ENCODE measurements at regions not wholly inside any gene's neighbourhood (a gene's known extent, or its start where the extent isn't known, plus 50 kb on each side); places are given as distances from the start of the nearest gene placed in this dataset.

GRCh38 chr13:47249266-47249665, 352.4 kb upstream of the HTR2A start:
- no peak overlapping the region for H3K9ac ChIP-seq (ENCODE audit: extremely low read depth, insufficient read length, low read length)
- no peak overlapping the region for H3T11ph ChIP-seq (ENCODE audit: low read length)
- no peak overlapping the region for H3K27ac ChIP-seq (ENCODE audit: insufficient read length, low read depth, low read length)
- no peak overlapping the region for H3K23ac ChIP-seq (ENCODE audit: insufficient read length, low read depth, low read length)
- H3K4me1 ChIP-seq (ENCODE audit: insufficient read depth, low read length): no peaks in the 10 kb centered on the region
- H2BK120ac ChIP-seq (ENCODE audit: low read depth, low read length, poor library complexity, severe bottlenecking): no peak overlapping the region
- H3K79me2 ChIP-seq (ENCODE audit: insufficient read depth, low read length): no peaks in the 10 kb centered on the region; the same call in 1 of the 2 replicates
- H2AK5ac ChIP-seq (ENCODE audit: insufficient read length, low read length): no peak overlapping the region
- H3K23me2 ChIP-seq (ENCODE audit: insufficient read length, low read depth, low read length, poor library complexity, severe bottlenecking): no peaks in the 10 kb centered on the region
- no peak overlapping the region for H2AFZ ChIP-seq (ENCODE audit: low read length)
- no peak overlapping the region for H2BK12ac ChIP-seq (ENCODE audit: insufficient read length, low read depth, low read length)
- no peak overlapping the region for H2BK15ac ChIP-seq (ENCODE audit: low read depth, low read length)
- no peak overlapping the region for H3K4ac ChIP-seq (ENCODE audit: low read depth, low read length)
- no peak for TF ChIP-seq CTCF (conservative IDR thresholded peaks at IDR 0.05)
- no peaks in the 10 kb centered on the region for H3K9me3 ChIP-seq (ENCODE audit: control insufficient read depth, low read depth, low read length)
- H3K4me1 Mint-ChIP-seq: no peaks in the 10 kb centered on the region
- no peak overlapping the region for H3K4me3 Mint-ChIP-seq
- no peaks in the 10 kb centered on the region for H4K20me1 ChIP-seq (ENCODE audit: control insufficient read depth, insufficient read depth, insufficient read length)
- no peak overlapping the region for H3K56ac ChIP-seq (ENCODE audit: insufficient read length, low read depth, low read length)
- no peak overlapping the region for H4K5ac ChIP-seq (ENCODE audit: insufficient read length, low read depth, low read length)
- no peaks in the 10 kb centered on the region for H3K79me1 ChIP-seq (ENCODE audit: insufficient read depth, low read depth, low read length, poor library complexity, severe bottlenecking)
- no peak for DNase-seq
- H3K27me3 ChIP-seq (ENCODE audit: insufficient read depth, low read length): no peaks in the 10 kb centered on the region
- no peak overlapping the region for H4K91ac ChIP-seq (ENCODE audit: insufficient read length, low read depth, low read length)
- no peak overlapping the region for H3K14ac ChIP-seq (ENCODE audit: insufficient read depth, low read length)
- H3K36me3 Mint-ChIP-seq (ENCODE audit: insufficient read depth in 1 of 3, low read depth in 3 of 3): no peaks in the 10 kb centered on the region; a peak in 1 of 7 replicates
- H3K9me3 Mint-ChIP-seq: peaks cover 3 to 5% of the 10 kb centered on the region in 2 experiments; a peak in 4 of 5 replicates
- no peak overlapping the region for H2BK20ac ChIP-seq (ENCODE audit: low read depth, low read length, poor library complexity, severe bottlenecking)
- no peak overlapping the region for H3K18ac ChIP-seq (ENCODE audit: insufficient read length, low read depth, low read length)
- no peaks in the 10 kb centered on the region for H3K27me3 Mint-ChIP-seq (ENCODE audit: low read depth)
- no peak overlapping the region for H3K4me2 ChIP-seq (ENCODE audit: insufficient read depth, insufficient read length, low read length)
- no peak overlapping the region for H4K8ac ChIP-seq (replicated peaks; ENCODE audit: insufficient read length, low read depth, low read length)
- no peak overlapping the region for H3K27ac Mint-ChIP-seq
- no peak overlapping the region for H2BK5ac ChIP-seq (ENCODE audit: insufficient read length, low read length)

Data from H9 (cell line).